DMS153 (cell line): ENCODE measurements at regions not wholly inside any gene's neighbourhood (a gene's known extent, or its start where the extent isn't known, plus 50 kb on each side); places are given as distances from the start of the nearest gene placed in this dataset.

Source experiments
- DNase-seq: peaks from one replicate; lab custom pipeline; 2025; lab: John Stamatoyannopoulos, UW

GRCh38 chr5:105812304-105812703 is 1858.4 kb downstream of the EFNA5 start:
- no peak for DNase-seq

GRCh38 chr5:105807951-105808350 is 1862.8 kb downstream of the EFNA5 start:
- no peak for DNase-seq

DNA sequence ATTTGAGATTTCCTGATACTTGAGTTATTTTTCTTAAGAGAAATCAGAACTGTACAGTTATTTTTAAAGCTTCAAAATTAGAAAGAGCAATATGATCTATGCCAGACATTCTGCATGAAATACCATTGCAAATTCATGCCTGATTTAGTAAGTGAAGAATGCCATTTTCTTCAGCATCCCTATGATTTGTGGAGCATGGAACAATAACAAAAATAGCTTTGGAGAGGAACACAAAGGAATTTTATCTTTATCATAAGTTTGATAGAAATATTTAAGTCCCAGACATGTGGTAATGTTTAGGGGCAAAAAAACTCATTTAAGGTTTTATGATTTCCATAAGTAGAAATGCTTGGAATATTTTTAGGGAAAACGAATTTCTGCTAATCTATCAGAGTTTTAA is 1863.4 kb downstream of the EFNA5 start:
- DNase-seq: no peak

DNA sequence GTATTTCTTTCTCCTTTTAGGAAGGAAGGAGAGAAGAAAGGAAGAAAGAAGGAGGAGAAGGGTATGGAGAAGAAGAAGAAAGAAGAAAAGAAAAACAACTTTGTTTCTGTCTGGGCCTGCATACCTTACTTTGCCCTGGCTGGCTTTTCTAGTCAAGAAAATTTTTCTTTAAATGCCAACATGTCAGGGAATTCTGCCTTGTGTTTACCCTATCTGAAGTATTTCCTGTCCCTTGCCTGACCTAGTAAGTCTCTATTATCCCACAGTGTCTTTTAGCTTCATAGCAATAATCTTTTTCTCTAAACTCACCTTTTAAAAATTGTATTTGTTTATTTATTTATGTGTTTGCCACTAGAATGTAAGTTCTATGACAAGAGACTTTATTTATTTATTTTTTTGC is 1864.1 kb downstream of the EFNA5 start:
- no peak for DNase-seq

DNA sequence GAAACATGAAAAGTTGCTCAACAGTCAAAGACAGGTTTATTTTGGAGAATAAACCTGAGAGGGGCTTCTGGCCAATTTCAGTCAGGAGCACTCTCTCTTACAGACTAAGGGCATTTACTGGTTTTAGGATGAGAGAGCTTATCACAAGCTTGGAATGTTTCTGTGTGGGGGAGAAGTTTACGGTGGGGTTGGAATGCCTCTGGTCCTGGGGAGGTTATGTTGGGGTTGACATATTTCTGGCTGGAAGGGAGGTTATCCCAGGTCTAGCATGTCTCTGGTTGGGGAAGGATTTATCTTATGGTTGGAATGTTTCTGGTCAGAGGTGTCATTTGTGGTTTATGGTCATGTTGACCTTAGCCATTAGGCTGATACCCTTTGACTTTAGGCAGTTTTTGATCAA is 1867.3 kb downstream of the EFNA5 start:
- DNase-seq: no peak

DNA sequence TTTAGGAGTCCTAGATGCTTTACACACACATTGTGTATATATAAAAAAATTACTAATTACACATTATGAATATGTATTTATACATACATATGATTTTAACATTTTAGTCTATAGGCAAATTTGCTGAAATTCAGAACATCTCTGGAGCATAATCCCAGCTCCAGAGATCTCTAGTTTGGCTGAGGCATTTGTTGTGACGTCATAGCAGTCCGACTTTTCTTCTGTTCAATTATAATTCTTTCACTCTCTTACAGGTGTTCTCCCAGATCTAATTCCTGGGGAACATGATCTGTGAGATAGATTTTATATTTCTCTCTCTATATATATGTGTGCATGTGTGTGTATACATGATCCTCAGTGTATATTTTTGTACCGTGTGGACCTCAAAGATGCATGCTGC is 1876.2 kb downstream of the EFNA5 start:
- no peak for DNase-seq

DNA sequence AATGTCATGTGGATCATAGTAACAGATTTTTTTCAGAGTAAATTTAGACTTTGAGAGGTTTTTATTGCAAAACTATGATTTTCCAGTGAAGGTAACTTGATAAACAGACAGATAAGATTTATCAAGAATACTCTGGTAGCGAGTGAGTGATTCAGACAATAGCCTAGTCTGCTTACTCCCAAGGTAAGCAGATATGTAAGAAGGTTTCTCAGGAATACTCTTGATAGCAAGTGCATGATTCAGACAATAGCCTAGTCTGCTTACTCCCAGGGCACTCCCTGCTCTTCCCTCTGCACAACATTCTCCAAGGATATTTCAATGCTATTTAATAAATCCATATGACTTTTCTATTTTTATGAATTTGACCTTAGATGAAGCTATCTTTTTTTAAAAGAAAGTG is 1881.5 kb downstream of the EFNA5 start:
- DNase-seq: no peak

GRCh38 chr5:105783811-105784210 is 1886.9 kb downstream of the EFNA5 start:
- no peak for DNase-seq

- no peak for DNase-seq
Measured at GRCh38 chr5:105782501-105782900, 1888.2 kb downstream of the EFNA5 start.

- DNase-seq: no peak
Measured at GRCh38 chr5:105773241-105773640, 1897.5 kb downstream of the EFNA5 start.

DNA sequence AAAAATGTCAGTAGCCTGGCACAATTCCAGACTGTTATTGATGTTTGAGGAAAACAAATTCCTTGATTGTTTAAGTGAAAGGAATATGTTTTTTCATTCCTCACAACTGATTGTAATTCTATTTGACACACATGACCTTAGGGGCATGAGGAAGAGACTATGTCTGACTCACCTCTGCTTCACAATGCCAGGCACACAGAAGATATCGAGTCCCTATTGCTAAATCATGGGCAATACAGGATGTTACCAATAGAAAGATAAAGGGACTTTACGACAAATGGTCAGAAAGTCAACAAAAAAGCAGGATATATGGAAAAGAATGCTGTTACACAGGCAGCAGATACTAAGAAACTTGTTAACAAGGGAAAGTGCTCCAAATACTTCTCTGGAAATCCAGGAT is 1903.5 kb downstream of the EFNA5 start:
- no peak for DNase-seq

DNA sequence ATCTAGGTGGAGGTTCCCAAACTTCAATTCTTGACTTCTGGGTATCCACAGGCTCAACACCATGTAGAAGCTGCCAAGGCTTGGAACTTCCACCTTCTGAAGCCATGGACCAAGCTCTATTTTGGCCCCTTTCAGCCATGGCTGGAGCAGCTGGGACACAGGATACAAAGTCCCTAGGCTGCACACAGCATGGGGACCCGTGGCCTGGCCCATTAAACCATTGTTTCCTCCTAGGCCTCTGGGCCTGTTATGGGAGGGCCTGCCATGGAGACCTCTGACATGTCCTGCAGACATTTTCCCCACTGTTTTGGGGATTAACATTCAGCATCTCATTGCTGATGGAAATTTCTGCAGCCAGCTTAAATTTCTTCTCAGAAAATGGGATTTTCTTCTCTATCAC is 1908.0 kb downstream of the EFNA5 start:
- DNase-seq: no peak

- no peak for DNase-seq
Measured at GRCh38 chr5:105754056-105754455, 1916.7 kb downstream of the EFNA5 start.

GRCh38 chr5:105752801-105753200 is 1917.9 kb downstream of the EFNA5 start:
- no peak for DNase-seq

DNA sequence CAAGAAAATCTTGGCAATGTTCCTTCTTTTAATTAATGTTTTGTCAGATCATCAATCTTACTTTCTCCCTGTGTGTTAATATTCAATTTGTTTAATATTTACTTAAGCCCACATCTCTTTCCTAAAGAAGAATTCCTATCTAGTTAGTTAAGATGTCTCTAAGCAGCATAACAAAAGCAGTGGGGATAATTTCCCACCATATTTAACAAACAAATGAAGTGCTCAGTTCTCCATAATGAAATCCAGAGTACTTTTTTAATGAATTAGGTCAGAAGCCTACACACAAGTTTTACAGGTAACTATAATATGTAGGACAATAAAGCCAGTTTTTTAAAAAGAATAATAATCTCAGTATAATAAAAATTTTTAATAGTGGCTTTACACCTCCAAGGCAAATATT is 1918.8 kb downstream of the EFNA5 start:
- no peak for DNase-seq

DNA sequence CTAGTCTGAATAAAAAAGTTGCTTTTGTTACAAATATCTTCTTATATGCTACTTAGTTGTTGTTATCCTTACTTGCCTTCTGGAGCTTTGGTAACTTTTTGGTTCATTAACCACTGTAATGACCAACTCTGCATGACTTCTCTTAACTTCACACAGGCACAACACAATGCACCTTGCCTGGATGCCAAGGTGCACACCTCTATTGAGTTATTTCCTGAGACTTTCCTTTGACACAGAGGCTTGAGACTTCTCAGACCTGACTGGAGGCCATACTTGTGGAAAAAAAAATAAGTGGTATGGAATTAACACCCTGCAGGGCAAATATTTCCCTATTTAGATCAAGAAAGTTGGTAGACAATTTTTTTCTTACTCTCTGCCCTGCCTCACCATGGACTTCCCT is 1925.6 kb downstream of the EFNA5 start:
- no peak for DNase-seq

DNA sequence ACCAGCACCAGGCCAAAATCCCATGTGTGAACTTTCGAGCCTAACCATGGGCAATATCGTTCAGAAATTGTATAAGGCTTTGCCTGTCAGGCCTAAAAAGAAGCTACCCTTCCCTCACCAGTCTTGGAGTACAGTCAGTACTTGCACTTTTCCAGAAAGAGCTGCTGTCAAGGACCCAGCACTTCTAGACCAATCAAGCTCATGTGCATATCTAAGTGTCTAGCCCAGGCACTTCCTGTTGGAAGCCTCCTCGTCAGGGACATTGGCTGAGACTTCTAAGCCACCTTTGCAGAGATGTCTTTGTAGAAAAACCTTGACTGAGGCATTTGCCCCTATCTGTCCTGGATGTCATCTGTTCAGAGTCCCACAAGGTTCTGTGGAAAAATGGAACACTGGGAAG is 1930.5 kb downstream of the EFNA5 start:
- no peak for DNase-seq

- DNase-seq: no peak
Measured at GRCh38 chr5:105739732-105740131, 1931.0 kb downstream of the EFNA5 start.

GRCh38 chr5:105735704-105736103 is 1935.0 kb downstream of the EFNA5 start:
- DNase-seq: no peak

GRCh38 chr5:105730982-105731381 is 1939.8 kb downstream of the EFNA5 start:
- DNase-seq: peak; percentile 30

GRCh38 chr5:105726093-105726492 is 1944.6 kb downstream of the EFNA5 start:
- DNase-seq: no peak

DNA sequence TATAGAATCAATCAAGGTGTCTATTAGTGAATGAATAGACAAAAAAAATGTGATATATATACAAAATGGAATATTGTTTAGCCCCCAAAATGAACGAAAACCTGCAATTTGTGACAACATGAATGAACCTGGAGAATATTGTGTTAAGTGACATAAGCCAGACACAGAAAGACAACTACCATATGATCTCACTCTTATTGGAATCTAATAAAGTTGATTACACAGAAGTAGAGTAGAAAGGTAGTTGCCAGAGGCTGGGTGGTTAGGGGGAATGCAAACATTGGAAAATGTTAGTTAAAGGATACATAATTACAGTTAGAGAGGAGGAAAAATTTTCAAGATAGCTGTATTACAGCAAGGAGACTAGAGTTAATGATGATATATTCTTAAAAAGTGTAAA is 1962.3 kb downstream of the EFNA5 start:
- no peak for DNase-seq

GRCh38 chr5:105702323-105702722 is 1968.4 kb downstream of the EFNA5 start:
- DNase-seq: no peak

DNA sequence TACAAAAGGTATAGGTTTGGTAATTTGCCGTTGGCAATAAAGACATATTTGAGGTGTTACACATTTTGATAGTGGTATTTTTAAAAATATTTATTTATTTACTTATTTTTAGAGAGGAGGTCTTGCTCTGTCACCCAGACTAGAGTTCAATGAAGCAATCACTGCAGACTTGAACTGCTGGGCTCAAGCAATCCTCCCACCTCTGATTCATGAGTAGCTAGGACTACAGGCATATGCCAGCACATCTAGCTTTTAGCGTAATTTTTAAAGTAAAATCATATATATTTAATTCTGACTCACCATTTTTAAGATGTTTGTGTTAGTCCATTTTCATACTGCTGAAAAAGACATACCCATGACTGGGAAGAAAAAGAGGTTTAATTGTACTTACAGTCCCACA is 1974.3 kb downstream of the EFNA5 start:
- DNase-seq: no peak

GRCh38 chr5:105695941-105696340 is 1974.8 kb downstream of the EFNA5 start:
- no peak for DNase-seq
